Neural progenitor cell (in vitro differentiated cells): ENCODE measurements at regions not wholly inside any gene's neighbourhood (a gene's known extent, or its start where the extent isn't known, plus 50 kb on each side); places are given as distances from the start of the nearest gene placed in this dataset.

Experiments used
- EZH2phosphoT487 ChIP-seq: fragments of 200-600 bp; sonication (generic); IDR thresholded peaks from 2 replicates; pipeline ENCODE4 v1.6.1; 2017; ENCODE audit warnings: antibody characterized with exemption
- TF ChIP-seq, protein P1 (sequence below): fragments of 200-600 bp; sonication (generic); IDR thresholded peaks from 2 replicates; pipeline ENCODE4 v1.5.1; 2017; ENCODE audit warnings: antibody characterized with exemption, mild to moderate bottlenecking

DNA sequence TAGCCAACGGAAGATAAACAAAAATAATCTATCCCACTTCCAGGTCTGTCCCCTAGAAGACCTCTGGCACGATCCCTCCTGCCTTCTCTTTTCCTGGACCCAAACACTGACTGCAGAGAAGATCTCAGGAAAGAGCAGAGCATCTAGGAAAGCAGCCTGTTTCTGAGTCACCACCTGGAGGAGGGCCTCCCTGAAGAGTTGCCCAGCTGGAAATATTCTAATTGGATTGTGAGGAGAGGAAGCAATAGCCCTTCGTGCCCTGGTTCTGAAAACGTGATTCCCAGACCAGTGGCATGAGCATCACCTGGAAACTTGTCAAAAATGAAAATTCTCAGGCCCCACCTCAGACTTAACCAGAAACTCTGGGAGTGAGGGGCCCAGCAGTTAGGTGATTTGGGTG lies 411.1 kb downstream of the SETD4 start:
- TF ChIP-seq, protein P1, sequence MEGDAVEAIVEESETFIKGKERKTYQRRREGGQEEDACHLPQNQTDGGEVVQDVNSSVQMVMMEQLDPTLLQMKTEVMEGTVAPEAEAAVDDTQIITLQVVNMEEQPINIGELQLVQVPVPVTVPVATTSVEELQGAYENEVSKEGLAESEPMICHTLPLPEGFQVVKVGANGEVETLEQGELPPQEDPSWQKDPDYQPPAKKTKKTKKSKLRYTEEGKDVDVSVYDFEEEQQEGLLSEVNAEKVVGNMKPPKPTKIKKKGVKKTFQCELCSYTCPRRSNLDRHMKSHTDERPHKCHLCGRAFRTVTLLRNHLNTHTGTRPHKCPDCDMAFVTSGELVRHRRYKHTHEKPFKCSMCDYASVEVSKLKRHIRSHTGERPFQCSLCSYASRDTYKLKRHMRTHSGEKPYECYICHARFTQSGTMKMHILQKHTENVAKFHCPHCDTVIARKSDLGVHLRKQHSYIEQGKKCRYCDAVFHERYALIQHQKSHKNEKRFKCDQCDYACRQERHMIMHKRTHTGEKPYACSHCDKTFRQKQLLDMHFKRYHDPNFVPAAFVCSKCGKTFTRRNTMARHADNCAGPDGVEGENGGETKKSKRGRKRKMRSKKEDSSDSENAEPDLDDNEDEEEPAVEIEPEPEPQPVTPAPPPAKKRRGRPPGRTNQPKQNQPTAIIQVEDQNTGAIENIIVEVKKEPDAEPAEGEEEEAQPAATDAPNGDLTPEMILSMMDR = no peak
- no peak for TF ChIP-seq EZH2phosphoT487
